ENCODE measurements at regions not wholly inside any gene's neighbourhood (a gene's known extent, or its start where the extent isn't known, plus 50 kb on each side); places are given as distances from the start of the nearest gene placed in this dataset.

- DNase-seq (ENCODE audit: low read depth), result no peak
Observed at GRCh38 chr13:99123101-99124045, 77.3 kb upstream of the UBAC2 start.

- no peak for DNase-seq (ENCODE audit: low read depth)
Observed at GRCh38 chr13:99124046-99124400, 76.6 kb upstream of the UBAC2 start.

- DNase-seq (ENCODE audit: low read depth), result no peak
Observed at GRCh38 chr13:99124794-99125316, 75.8 kb upstream of the UBAC2 start.

DNA sequence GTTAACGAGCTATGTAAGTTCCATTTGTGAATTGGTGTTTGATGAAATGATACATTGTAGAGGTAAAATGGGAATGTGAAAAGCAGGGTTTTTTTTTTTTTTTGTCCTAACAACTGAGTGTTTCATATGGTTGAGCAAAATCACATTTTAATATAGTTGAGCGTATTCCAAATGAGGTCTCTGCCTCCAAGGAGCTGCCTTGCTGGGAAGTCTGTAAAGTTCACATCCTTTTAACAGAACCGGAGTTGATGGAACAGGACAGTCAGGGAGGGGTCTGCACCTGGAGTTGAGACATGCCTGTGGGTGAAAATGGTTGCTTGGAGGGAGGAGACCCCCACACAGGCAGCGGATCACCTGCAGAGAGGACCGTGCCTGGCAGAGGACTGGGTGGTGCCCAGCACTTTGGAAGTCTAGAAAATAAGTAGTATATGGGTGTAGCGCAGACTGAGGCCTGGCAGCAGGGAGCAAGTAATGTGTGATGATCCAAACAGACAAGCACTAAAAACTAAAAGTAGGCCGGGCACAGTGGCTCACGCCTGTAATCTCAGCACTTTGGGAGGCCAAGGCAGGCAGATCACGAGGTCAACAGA, 75.2 kb upstream of the UBAC2 start:
- DNase-seq (ENCODE audit: low read depth), result no peak

- DNase-seq (ENCODE audit: low read depth), result no peak
Observed at GRCh38 chr13:99126821-99127220, 73.8 kb upstream of the UBAC2 start.

- DNase-seq (ENCODE audit: low read depth), result no peak
Observed at GRCh38 chr13:99129050-99129449, 71.6 kb upstream of the UBAC2 start.

DNA sequence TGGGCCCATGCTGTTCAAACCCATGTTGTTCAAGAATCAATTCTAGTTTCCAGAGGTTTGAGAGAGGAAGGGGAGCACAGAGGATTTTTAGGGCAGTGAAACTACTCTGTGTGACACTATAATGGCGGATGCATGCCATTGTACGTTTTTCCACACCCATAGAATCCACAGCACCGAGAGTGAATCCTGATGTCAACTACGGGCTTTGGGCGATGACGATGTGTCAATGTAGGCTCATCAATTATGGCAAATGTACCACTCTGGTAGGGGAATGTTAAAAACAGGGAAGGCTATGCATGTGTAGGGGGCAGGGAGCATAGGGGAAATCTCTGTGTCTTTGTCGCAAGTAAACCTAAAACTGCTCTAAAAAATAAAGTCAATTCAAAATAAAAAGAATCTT, 70.7 kb upstream of the UBAC2 start:
- no peak for DNase-seq (ENCODE audit: low read depth)

GRCh38 chr13:99131410-99131809, 69.2 kb upstream of the UBAC2 start:
- DNase-seq (ENCODE audit: low read depth), result no peak

GRCh38 chr13:99132295-99132835, 68.3 kb upstream of the UBAC2 start:
- no peak for DNase-seq (ENCODE audit: low read depth)

- no peak for DNase-seq (ENCODE audit: low read depth)
Observed at GRCh38 chr13:99133230-99133629, 67.4 kb upstream of the UBAC2 start.

DNA sequence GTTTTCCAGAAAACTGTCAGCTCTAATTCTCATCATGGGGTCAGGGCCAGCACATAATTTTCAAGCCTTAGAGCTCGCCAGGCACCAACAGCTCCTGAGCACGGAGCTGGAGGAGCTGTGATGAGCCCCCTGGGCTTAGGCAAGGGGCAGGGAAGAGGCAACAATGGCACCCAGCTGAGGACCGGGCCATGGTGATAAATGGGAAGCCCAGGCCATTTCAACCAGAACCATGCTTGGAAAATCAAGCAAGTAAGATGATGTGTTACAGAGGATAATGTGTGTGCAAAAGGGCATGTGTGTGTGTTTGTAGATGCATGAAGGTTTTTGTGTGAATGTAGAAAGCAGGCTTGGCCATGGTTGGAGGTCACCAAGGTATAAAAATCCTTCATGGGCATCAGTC, 66.8 kb upstream of the UBAC2 start:
- DNase-seq (ENCODE audit: low read depth), result no peak

- DNase-seq (ENCODE audit: low read depth), result no peak
Observed at GRCh38 chr13:99135591-99135990, 65.1 kb upstream of the UBAC2 start.

DNA sequence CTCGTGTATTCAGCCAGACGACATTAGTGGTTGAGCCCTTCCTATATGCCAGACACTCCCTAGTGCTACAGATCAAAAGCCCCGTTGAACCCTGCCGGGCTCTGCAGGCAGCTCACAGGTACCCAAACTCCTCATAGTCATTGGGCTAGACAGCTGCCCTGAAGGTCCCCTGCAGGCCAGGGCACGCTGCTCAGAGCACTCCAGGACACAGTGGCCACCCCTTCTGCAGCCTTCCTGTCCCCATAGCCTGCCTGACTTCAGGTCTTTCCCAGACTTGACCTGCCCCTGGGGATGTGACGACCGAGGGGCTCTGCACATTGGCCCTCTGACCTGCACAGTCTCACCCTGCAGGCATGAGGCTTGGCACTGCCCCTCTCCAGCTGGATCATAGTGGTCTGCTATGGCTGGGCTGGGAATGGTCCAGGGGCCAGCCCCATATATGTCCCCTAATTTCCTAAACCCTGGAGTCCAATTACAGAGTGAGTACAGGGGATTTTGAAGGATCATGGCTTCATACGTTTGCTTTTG, 64.2 kb upstream of the UBAC2 start:
- DNase-seq (ENCODE audit: low read depth), result no peak

DNA sequence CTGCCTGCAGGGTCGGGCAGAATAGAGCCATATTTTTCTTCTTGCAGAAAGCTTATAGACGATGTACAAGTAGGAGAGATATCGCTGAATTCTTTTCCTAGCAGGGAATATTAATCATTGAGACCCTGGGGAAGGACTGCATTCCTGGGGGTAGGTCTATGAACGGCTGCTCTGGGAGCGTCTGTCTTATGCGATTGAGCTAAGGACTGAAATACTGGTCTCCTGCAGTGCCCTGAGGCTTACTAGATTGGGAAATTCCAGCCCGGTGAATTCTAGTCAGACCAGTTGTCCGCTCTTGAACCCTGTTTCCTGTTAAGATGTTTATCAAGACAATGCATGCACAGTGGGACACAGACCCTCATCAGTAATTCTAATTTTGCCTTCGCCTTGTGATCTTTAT, 59.8 kb upstream of the UBAC2 start:
- no peak for DNase-seq (ENCODE audit: low read depth)

- no peak for DNase-seq (ENCODE audit: low read depth)
Observed at GRCh38 chr13:99143904-99144303, 56.8 kb upstream of the UBAC2 start.

DNA sequence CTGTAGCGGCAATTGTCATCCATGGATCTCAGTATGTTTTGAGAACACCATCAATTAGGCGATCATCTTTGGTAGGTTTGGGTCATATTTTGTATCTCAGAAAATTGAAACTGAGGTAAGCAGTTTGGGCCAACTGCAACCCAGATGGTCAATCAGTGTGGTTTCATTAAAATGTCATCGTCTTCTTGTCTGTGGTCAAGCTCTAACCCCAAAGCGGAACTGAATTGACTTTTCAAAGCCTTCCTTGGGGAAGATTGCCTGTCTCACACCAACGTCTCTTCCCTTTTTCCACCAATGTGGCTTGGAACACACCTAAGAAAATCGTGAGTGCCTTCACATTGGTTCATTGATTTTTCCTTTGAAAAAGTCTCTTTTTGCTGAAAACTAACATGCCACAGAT, 56.3 kb upstream of the UBAC2 start:
- no peak for DNase-seq (ENCODE audit: low read depth)

DNA sequence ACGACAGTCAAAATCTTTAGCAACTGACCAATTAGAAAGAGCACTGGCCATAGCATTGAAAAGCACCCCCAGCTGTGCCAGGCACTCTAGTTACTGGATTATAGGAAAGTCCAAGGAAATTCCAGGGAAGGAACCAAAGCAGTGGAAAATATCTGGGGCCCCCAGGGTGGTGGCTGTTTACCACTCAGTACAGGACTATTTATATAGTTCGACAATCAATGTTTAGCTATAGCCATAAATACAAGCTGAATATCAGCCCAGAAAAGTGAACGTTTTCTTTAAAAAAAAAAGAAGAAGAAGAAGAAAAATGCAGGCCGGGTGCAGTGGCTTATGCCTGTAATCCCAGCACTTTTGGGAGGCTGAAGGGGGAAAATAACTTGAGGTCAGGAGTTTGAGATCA, 55.2 kb upstream of the UBAC2 start:
- no peak for DNase-seq (ENCODE audit: low read depth)

DNA sequence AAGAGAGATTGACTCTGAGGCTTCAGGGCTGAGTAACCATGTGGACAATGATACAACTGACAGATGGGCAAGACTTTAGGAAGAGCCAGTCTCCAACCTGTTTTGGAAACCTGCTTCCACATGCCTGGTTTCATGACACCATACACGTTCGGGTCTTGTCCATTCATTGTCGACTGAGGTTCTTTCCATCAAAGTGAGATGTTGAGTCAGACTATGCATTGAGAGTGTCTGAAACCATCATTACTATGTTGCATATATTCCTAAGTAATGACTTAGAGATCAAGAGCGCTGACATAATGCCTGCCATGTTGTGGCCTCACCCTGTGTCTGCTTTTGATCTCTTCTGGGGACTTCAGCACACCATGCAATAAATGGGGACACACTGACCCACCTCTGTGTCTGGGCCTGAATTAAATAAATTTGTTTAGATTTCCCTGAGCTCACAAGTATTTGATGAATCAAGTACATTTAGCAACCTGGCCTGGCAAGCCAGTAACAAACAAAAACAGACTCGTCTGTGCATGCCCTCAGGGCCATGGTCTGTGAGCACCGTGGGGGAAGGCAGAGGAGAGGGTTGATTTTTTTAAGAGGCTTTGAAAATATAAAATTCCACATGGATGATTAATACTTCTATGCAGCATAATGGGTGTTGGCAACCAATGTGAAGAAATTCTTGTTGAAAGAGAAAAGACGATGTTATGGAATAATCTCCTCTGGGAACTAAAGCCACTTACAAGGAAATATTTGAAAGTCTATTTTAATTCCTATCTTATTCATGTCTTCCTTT, 49.9 kb upstream of the UBAC2 start:
- no peak for DNase-seq (ENCODE audit: low read depth)
